Transverse colon (tissue), 3 donors: ENCODE measurements at regions not wholly inside any gene's neighbourhood (a gene's known extent, or its start where the extent isn't known, plus 50 kb on each side); places are given as distances from the start of the nearest gene placed in this dataset.

Experiments
- CTCF ChIP-seq, 5 experiments: fragments of 200-600 bp in 3 of 5; fragments of 450-650 bp in 2 of 5; sonication (generic) in 3 of 5; IDR thresholded peaks; 1 replicate in 2 of 5; 2 replicates in 3 of 5; pipeline ENCODE4 v1.5.1; 2016 to 2017; ENCODE audit warnings: antibody characterized with exemption in 5 of 5, inconsistent platforms in 3 of 5, mild to moderate bottlenecking in 2 of 5, moderate library complexity in 1 of 5
- EP300 ChIP-seq: sonication (generic); formaldehyde crosslinking; IDR thresholded peaks from one replicate; pipeline ENCODE4 v1.6.1; 2017; ENCODE audit warnings: antibody characterized with exemption, low read depth
- POLR2A ChIP-seq: fragments of 450-650 bp; IDR thresholded peaks from one replicate; pipeline ENCODE4 v1.6.1; 2016; ENCODE audit warnings: antibody characterized with exemption, mild to moderate bottlenecking, moderate library complexity

- TF ChIP-seq EP300 (no peak), CTCF (IDR thresholded peaks at IDR 0.05) (no peak), POLR2A (no peak)
Measured at GRCh38 chr11:21912285-21912684, 280.6 kb upstream of the ANO5 start.
